ENCODE measurements at regions not wholly inside any gene's neighbourhood (a gene's known extent, or its start where the extent isn't known, plus 50 kb on each side); places are given as distances from the start of the nearest gene placed in this dataset.
A peak's percentile ranks its signal among the peaks of the same experiment; 100 is the strongest.
"Not testable (repeated sequence)": the region's sequence is repeated elsewhere in the genome, so short reads cannot be mapped to it uniquely, and the experiment has no call there.

DNA sequence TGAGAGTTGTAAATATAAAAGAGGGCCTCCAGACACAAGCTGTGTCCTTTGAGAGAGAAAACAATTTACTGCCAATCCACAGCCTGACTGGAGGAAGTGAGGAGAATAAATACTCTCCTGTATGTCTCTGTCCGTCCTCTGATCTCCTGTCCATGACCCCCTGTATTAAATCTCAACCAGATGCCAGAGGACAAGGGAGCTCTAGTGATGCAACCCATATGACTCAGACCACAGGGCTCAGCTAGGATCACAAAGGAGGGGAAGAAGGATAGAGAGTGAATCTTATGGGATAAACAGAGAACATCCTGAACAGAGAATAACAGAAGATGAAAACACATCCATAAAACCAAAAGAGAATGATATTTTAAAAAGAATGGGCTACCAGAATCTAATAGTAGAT is 482.6 kb downstream of the PLOD2 start:
- no peak for DNase-seq

DNA sequence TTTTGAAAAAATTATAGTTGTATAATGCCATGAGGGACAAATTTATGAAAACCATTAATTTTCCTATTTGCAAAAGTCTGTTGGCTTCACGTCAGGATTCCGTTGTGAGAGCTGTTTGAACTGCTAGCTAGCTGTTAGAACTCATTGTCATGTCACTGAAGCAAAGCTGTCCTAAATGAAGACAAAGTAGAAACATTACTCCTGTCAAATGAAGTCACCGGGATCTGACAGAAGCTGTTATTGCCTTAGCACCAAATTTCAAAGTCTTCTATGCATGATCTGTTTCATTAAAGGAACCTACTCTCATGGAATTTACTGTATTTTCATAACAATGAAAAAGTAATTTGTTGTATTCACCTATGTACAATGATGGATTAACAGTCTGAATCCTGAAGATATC is 479.8 kb downstream of the PLOD2 start:
- no peak for DNase-seq

DNA sequence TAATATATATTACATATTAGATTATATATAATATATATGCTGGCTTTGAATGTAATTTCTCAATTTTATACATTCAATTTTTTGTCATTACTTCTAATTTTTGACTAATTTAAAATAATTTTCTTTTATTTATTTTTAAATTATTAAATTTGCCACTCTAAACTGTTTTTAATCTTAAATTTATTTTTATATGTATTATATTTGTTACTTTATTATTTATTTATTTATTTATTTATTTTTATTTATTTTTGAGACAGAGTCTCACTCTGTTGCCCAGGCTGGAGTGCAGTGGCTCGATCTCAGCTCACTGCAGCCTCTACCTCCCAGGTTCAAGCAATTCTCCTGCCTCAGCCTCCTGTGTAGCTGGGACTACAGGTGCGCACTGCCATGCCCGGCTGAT is 473.0 kb downstream of the PLOD2 start:
- not testable (repeated sequence) for DNase-seq

DNA sequence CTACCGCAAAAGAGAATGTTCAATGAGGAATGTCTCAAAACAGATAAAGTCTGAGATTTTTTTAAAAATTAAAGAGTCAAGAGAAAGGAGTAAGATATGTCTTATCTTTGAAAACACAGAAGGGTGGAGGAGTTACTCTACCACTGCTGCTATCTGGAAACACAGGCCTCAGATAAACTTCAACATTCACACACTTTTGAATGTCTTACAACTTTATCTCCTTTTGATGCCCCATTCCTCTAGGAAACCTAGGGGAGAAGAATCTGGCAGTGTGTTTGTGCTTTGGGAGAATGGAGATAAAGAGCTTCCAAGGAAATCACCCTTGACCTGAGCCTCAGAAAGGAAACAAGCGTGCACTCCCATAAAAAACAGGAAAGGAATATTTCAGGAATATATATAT is 468.2 kb downstream of the PLOD2 start:
- DNase-seq: no peak

DNA sequence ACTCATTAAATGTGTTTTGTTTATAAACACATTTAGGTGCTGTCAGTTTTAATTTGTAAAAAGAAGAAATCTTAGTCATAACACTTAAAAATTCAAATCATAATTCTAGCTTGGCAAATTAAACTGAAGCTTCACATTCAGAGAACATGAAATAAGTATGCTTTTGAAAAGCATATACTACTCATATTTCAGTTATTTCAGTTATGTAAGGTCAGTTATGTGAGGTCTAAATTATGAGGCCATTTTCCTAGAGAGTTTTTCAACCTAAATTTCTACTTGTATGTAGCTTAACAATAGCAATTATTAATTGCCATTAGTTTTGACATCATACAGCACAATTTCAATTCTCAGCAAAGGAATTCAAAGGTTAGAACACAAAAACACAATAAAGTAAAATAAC is 465.0 kb downstream of the PLOD2 start:
- DNase-seq: no peak

DNA sequence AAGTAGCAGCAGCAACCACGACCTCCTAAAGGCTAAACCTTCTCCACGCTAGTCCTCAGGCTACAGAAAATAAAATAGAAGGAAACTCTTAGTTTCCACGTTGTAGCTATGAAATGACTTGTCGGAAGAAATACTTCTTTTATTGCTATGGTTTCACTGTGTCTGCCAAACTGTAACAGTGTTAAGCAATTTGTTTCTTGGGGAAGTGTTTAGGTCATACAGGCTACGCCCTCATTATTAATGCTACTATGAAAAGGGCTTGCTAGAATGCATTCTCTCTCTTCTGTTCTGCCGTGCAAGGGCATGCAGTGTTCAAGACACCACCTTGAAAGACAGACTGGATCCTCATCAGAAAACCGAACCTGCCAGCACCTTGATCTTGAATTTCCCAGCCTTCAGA is 462.7 kb downstream of the PLOD2 start:
- no peak for DNase-seq

DNA sequence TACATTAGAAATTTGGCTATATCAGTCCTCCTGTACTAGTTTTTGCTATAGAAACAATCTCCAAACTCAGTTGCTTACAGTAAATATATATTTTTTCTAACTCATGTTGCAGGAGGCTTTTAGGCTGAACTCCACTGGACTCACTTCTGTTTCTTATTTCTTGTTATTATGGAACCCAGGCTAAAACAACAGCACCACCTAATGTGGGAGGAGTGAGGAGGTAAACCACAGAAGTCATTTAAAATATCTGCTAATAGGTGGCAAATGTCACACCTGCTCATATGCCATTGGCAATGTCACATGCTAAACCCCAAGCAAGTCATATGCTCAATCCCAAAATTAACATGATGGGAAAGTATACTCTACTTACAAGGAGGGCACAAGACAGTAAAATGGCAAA is 462.2 kb downstream of the PLOD2 start:
- no peak for DNase-seq

DNA sequence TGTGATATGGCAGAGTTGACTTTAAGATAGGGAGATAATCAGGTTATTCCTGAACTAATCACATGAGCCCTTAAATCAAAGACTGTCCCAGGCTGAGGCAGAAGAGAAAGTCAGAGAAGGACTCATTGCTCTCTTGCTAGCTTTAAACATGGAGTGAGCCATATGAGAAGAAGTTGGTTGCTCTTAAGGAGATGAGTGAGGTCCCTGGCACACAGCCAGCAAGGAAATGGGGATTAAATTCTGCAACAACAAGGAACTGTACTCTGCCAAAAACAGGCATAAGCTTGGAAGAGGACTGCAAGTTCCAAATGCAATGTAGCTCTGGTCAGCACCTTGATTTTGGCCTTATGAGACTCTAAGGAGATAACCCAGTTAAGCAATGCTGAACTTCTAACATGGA is 457.0 kb downstream of the PLOD2 start:
- no peak for DNase-seq

DNA sequence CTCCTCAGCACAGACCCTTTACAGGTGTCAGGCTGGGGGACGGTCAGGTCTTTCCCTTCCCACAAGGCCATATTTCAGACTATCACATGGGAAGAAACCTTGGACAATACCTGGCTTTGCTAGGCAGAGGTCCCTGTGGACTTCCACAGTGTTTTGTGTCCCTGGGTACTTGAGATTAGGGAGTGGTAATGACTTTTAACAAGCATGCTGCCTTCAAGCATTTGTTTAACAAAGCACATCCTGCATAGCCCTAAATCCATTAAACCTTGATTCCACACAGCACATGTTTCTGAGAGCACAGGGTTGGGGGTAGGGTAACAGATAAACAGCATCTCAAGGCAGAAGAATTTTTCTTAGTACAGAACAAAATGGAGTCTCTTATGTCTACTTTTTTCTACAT is 451.2 kb downstream of the PLOD2 start:
- DNase-seq: not testable (repeated sequence)

DNA sequence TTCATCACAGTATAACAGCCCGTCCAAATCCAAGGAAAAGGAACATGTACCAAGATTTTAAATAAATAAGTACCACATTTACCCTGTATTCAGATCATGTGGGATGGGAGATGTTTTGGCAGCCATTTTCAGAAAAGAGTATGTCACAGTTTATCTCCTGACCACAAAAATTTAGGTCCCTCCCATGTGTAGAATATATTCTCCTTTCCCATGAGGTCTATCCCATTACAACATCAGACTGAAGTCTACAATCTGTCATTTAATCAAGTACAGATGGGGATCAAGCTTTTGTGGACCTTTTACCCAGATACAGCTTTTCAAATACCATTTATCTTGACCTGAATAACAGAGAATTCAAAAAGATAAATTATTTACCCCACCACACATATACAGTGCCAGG is 444.5 kb downstream of the PLOD2 start:
- DNase-seq: no peak

DNA sequence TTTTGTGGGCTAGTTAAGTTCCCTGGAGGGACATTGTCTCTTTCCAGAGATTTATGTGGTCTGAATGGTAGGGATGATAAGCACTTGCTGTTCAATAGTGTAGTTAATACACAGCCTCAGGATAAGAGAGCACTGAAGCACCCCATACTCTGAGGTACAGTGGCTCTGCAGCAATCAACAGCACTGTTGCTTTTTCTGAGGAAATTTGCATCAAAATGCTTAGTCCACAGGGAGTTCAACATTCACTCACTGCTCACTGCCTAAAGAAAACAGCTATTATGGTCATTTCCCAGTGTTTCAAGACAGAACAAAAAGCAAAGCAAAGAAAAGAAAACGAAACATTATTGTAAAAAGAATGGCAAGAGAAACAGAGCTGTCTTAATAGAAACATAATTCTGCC is 441.9 kb downstream of the PLOD2 start:
- no peak for DNase-seq

DNA sequence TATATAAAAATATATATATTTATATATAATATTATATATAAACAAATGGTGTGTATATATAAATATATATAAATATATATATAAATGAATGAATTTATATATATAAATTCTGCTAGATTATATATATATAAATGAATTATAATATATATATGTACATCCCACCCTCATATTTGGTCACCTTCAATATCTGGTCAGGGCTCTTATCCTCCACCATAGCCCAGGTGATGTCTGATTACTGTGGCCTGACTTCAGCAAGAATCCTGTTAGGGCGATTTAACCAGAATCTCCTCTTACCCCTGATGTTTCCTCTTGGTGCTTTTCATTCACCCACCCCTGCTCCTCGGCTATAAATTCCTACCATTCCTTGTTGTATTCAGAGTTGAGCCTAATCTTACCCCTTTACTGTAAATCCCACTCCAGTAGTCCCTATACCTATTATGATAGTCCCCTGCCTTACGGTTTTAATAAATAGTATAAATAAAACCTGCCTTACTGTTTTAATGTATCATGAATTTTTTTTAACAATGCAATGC is 439.6 kb downstream of the PLOD2 start:
- DNase-seq: no peak

DNA sequence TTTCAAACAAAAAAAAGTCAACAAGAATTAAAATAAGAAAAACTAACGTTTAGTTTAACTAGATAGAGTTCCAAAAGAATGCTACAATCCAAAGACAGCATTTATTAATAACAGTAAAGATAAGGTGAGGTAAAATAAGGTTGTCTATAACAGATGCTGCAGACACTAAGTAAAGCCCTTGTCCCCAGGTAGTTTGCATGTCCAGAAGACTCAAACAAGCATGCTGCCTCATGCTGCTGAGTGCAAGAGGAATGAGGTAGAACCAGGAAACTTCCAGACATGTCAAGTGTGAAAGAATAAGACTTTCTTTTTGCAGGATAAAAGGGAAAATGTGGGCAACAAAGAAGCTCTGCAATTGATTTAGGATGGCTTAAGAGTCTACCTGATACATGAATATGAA is 439.2 kb downstream of the PLOD2 start:
- no peak for DNase-seq

DNA sequence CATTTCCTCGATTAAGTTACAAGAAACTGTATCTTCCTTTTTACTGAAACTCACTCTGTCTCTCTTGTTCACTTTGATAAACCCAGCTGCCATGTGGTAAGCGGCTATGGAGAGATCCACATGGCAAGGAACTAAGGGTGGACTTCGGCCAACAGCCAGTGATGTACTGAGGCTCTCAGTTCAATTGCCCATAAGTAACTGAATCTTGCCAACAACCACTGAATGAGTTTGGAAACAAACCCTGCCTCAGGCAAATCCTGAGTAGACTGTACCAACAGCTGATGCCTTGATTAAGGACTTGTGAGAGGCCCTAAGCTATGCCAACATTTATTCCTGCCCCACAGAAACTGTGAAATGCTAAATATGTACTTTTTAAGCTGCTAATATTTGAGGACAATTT is 433.5 kb downstream of the PLOD2 start:
- DNase-seq: no peak

DNA sequence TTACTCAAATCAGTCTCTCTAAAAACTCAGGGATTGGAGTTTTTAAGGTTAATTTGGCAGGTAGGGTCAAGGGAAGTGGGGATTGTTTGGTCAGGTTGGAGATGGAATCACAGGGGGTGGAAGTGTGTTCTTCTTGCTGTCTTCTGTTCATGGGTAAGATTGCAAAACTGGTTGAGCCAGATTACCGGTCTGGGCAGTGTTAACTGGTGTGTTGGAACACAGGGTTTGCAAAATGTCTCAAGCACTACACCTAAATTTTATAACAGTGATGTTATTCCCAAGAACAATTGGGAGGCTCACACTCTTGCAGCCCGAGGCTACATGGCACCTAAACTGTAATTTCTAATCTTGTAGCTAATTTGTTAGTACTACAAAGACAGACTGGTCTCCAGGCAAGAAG is 425.4 kb downstream of the PLOD2 start:
- DNase-seq: no peak

DNA sequence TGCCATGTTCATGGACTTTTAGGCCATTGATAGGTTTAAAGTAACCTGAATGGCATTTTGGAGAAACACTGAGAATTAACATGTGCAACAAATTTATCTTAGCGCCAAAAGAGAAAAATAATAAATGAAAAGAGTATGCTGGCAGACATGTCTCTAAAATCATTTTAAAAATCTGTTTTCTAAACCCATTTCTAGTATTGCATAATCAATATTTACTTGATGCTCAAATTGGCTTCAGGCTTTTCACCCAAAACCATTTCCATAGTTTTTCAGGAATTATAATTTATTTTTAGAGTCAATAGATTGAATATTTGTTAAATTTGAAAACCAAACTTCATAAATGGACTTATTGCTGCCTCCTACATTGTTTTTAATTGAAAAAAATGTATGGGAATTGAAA is 423.0 kb downstream of the PLOD2 start:
- no peak for DNase-seq

DNA sequence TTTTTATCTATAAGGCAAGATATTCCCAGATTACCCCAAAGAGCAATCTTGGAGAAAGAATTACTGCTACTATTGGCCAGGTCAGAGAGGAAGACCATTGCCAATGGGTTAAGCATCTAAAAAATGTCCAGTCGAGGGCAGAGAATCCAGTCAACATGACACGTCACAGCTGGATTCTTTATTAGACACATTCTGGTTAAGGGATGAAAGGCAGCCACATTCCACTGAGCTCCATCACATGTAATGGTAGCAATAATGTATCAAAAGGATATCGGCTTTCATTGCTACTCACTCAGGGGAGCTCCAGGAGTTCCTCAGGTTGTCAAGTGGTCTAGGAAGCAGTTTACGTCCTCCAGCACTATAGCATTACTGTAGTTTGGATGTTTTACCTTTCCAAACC is 421.1 kb downstream of the PLOD2 start:
- no peak for DNase-seq

DNA sequence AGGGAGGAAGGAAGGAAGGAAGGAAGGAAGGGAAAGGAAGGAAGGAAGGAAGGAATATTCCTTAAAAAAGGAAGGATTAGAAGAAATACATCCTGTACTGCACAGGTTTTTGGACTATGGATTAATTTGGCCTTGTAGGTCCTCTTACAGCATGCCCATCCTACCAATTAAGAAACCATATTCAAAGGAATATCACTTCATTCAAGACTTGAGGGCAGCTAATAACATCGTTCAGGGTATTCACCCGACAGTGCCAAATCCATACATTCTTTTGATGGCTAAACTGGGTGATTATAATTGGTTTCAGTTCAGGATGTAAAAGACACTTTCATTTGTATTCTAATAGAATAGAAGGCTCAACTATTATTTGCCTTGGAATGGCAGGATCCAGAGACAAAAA is 410.3 kb downstream of the PLOD2 start:
- no peak for DNase-seq

DNA sequence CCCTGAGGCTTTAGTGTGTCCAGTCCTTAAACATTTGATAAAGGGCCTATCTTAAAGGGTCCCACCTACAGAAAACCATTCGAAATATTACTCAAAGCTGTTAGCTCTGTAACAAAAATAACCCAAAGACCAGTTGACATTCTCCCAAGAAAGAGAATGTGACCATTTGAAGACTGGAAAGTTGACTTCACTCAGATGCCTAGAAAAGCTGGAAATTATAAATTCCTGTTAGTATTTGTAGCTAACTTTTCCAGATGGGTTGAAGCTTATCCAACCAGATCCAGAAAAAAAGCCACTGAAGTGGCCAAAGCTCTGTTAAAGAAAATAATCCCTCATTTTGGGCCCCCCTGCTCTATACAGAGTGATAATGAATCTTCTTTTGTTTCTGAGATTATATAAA is 408.4 kb downstream of the PLOD2 start:
- no peak for DNase-seq

DNA sequence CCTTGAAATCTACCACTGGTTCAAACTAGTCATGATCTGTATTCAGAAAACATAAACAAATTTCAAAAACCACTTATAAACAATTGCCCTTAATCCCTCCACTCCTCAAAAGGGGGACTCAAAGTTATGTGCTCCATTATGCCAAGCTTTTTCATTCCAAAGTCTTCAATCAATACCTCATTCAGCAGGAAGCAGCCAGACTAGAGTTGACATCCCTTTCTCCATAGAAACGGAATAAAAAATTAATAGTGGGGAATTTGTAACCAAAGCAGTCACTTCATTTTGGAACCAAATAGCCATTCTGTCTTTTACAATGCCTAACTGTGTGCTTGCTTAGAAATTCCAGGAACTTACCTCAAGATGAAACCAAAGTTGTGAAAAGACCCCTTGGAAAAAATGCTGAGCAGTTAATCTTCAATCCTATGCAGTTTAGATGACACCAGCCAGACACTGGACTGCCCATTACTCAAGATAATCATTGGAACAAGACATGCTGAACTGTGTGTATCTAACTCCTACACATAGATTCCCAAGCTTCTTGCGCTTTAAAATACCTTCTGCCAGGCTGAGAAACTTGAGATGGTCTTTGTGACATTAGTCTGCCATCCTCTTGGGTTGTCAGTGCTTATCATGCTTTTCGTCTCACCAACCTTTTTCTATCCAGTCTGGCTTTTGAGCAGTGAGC is 406.2 kb downstream of the PLOD2 start:
- peak; percentile 9 for DNase-seq

DNA sequence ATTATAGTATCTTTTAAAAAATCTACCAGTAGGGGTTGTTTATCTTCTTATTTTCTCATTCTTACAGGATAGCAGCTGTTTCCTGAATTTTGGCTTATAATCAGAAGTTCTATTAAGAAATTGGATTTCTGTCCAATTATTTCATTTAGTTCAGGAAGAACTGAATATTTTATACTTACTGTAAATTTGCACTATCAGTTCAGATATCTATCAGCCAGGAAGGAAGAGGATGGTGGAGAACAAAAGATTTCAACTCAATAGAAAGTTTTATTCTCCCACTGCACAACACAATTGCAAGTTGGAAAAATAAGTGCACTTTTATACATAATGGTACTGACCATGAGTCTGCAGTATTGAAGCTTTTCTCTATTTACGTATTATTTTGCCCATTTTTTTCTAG is 400.9 kb downstream of the PLOD2 start:
- no peak for DNase-seq

DNA sequence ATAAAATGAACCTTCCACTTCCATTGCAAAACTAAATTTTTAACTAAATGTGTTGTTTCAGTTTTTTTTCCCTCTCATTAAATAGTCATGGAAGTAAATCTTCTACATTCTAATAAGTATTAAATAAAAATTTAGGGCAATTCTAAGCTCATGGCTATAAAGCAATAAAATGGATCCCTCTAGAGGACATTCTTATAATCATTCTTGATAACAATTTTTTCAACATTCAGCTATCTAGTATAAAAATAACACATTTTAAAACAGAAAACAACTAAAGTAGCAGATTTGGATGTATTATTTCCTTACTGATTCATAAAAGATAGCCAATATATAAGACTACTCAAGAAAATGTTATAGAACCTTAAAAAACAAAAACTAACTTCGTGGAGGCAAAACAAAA is 393.1 kb downstream of the PLOD2 start:
- DNase-seq: no peak

DNA sequence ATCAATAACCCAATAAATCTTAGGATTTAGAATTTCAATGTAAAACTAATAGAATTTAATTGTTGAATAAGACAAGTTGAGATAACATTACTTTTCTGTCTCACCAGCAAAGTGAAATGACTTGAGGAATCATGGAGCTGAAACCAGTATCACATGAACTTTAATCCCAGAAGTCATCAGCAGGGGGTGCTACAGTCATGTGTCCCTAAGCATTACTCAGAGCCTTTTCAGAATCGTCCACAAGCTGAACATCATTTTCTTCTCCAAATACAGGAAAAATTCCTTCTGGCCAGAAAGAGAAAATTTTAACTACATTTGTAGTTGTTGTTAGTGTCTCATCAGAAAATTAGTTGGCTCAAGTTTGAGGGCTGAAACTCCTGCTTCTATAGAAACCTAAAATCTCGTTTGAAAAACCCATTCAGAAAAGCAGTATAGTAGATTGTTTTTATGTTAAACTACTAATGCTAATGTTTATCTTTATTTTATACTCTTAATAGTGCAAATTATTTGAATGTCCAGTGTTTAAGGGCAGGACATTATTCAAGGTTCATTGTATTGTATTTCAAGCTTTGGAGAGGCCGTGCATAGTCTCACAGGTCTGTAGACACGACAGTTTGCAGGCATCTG is 384.1 kb downstream of the PLOD2 start:
- no peak for DNase-seq

DNA sequence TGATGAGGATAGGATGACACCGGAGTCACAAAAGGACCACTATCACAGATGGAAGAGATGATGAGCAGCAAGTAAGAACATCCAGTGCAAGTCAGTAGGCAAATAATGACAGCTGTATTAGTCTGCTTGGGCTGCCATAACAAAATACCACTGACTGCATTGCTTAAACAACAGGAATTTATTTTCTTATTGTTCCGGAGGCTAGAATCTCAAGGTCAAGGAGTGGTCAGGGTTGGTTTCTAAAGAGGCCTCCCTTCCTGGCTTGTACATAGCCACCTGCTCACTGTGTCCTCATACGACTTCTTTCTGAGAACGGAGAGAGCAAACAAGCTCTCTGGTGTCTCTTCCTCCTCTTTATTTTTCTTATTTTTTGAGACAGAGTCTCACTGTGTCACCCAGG is 380.7 kb downstream of the PLOD2 start:
- no peak for DNase-seq

DNA sequence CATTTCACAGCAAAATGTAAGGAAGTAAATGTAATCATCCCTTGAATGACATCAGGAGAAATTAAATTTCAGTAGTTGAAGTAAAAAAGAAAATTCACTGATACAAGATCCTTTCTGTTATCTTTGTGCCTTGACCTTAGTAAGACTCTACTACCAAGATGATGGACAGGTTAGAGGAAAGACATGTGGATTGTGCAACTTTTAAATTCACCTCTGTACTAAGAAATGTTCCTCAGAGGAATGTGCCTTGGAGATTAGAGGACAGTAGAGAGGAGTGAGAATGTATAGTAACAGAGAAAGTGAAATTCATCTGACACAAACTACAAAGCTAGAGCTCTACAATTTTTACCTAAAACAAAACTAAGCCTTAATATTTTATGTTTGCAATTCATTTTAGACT is 375.3 kb downstream of the PLOD2 start:
- DNase-seq: no peak
